Spleen (tissue), 11 donors: ENCODE measurements at regions not wholly inside any gene's neighbourhood (a gene's known extent, or its start where the extent isn't known, plus 50 kb on each side); places are given as distances from the start of the nearest gene placed in this dataset.

Experiments
- DNase-seq: peaks from one replicate; pipeline ENCODE4 v3.0.0-alpha.2; 2020
- H3K27ac ChIP-seq, 8 donors: fragments of 200-600 bp; sonication (generic) in 7 of 8; 1 replicate in 4 of 8; 2 replicates in 4 of 8; pipeline versions ENCODE4 v1.5.0 to v1.8.0; 2016 to 2021; ENCODE audit warnings: inconsistent platforms in 4 of 8, mild to moderate bottlenecking in 4 of 8, moderate library complexity in 1 of 8
- H3K27me3 ChIP-seq, 7 donors: fragments of 200-600 bp; sonication (generic) in 6 of 7; replicated peaks in 1 of 7; 1 replicate in 4 of 7; 2 replicates in 3 of 7; pipeline versions ENCODE4 v1.5.0 to v1.8.0; 2016 to 2021; ENCODE audit warnings: inconsistent platforms in 3 of 7, mild to moderate bottlenecking in 1 of 7
- H3K36me3 ChIP-seq, 6 donors: fragments of 200-600 bp; sonication (generic) in 5 of 6; 1 replicate in 4 of 6; 2 replicates in 2 of 6; pipeline versions ENCODE4 v1.5.0 to v1.8.0; 2016 to 2021; ENCODE audit warnings: inconsistent platforms in 2 of 6
- H3K4me1 ChIP-seq, 6 donors: fragments of 200-600 bp; sonication (generic) in 5 of 6; 1 replicate in 3 of 6; 2 replicates in 3 of 6; pipeline versions ENCODE4 v1.5.0 to v1.8.0; 2016 to 2021; ENCODE audit warnings: inconsistent platforms in 3 of 6
- H3K4me3 ChIP-seq, 8 donors: fragments of 200-600 bp; sonication (generic) in 7 of 8; 1 replicate in 4 of 8; 2 replicates in 4 of 8; pipeline versions ENCODE4 v1.5.0 to v1.8.0; 2016 to 2021; ENCODE audit warnings: inconsistent platforms in 4 of 8, mild to moderate bottlenecking in 4 of 8, moderate library complexity in 2 of 8
- H3K9me3 ChIP-seq, 8 donors: fragments of 200-600 bp; sonication (generic) in 7 of 8; 1 replicate in 4 of 8; 2 replicates in 4 of 8; pipeline versions ENCODE4 v1.5.0 to v1.8.0; 2016 to 2021; ENCODE audit warnings: inconsistent platforms in 4 of 8
- POLR2A ChIP-seq, 3 donors: fragments of 450-650 bp; IDR thresholded peaks; one replicate each; pipeline ENCODE4 v1.5.1; 2017; ENCODE audit warnings: antibody characterized with exemption in 3 of 3, mild to moderate bottlenecking in 1 of 3
- POLR2AphosphoS5 ChIP-seq, 3 donors: sonication (generic); formaldehyde crosslinking; IDR thresholded peaks; one replicate each; pipeline ENCODE4 v1.5.1; 2017; ENCODE audit warnings: antibody characterized with exemption in 3 of 3
- WGBS, 5 donors: extraction: QIAGEN DNeasy Blood & Tissue Kit in 3 of 5; methylation state at CpG; one replicate each; pipeline versions ENCODE4 v1.1.5 to v1.1.7; 2013 to 2018; 5-methylcytosine and 5-hydroxymethylcytosine counted together
- intact Hi-C: fragments of 100-400 bp; cut with DNase I; formaldehyde crosslinking; loops from one replicate; pipeline ENCODE4 v1.15.0; 2023; ENCODE audit warnings: low total_unique reads
- TF ChIP-seq, protein P1 (sequence below), 11 experiments: fragments of 200-600 bp in 7 of 11; fragments of 450-650 bp in 4 of 11; sonication (generic) in 4 of 11; IDR thresholded peaks in 8 of 11; conservative IDR thresholded peaks in 3 of 11; 1 replicate in 7 of 11; 2 replicates in 4 of 11; pipeline versions ENCODE4 v1.4.0 to v1.8.0; 2016 to 2021; ENCODE audit warnings: antibody characterized with exemption in 11 of 11, inconsistent platforms in 4 of 11, mild to moderate bottlenecking in 1 of 11
- donor health status: healthy with polysubstance abuse.
- donor health status: DM: no; HTN: no; CAD: no; lungs with moderate emphysema.
- donor health status: DM: no; HTN: no; CAD: no.
- donor health status: Bipolar disorder and iron deficiency.
- donor health status: healthy.
- donor health status: DM: no; HTN: no; CAD: no.
- donor health status: DM: yes; HTN: yes; CAD: no.

DNA sequence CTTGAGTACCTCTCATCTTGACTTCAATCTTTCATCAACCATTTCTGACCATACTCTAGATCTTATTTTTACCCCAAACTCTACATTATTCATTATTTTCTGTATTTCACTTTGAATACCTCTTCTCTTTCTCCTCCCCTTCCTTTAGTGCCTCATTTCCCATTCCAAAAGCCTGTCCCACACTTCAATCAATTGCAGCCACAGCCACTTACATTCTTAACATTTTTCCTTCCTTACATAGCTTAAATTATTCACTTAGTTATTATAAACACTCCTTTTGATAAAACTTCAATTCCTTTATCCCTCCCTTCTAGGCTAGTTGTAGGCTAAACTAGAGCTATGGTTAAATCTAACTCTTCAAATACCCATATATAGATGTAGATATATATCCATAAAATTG is 344.0 kb downstream of the PRR16 start:
- H3K9me3 ChIP-seq: peaks cover 0 to 5% (median 0%) of the 10 kb centered on the region in 8 donors
- no peaks in the 10 kb centered on the region for H3K36me3 ChIP-seq
- no peak for DNase-seq
- no peak overlapping the region for H3K4me3 ChIP-seq
- intact Hi-C loops: no loop called here
- H3K27me3 ChIP-seq: no peaks in the 10 kb centered on the region
- no peak overlapping the region for H3K27ac ChIP-seq
- no peaks in the 10 kb centered on the region for H3K4me1 ChIP-seq
- TF ChIP-seq POLR2AphosphoS5 (IDR thresholded peaks at IDR 0.05) (no peak), POLR2A (IDR thresholded peaks at IDR 0.05) (no peak)
- TF ChIP-seq, protein P1, sequence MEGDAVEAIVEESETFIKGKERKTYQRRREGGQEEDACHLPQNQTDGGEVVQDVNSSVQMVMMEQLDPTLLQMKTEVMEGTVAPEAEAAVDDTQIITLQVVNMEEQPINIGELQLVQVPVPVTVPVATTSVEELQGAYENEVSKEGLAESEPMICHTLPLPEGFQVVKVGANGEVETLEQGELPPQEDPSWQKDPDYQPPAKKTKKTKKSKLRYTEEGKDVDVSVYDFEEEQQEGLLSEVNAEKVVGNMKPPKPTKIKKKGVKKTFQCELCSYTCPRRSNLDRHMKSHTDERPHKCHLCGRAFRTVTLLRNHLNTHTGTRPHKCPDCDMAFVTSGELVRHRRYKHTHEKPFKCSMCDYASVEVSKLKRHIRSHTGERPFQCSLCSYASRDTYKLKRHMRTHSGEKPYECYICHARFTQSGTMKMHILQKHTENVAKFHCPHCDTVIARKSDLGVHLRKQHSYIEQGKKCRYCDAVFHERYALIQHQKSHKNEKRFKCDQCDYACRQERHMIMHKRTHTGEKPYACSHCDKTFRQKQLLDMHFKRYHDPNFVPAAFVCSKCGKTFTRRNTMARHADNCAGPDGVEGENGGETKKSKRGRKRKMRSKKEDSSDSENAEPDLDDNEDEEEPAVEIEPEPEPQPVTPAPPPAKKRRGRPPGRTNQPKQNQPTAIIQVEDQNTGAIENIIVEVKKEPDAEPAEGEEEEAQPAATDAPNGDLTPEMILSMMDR (IDR thresholded peaks at IDR 0.05 in 8 of 11, conservative IDR thresholded peaks at IDR 0.05 in 3 of 11): no peak

DNA sequence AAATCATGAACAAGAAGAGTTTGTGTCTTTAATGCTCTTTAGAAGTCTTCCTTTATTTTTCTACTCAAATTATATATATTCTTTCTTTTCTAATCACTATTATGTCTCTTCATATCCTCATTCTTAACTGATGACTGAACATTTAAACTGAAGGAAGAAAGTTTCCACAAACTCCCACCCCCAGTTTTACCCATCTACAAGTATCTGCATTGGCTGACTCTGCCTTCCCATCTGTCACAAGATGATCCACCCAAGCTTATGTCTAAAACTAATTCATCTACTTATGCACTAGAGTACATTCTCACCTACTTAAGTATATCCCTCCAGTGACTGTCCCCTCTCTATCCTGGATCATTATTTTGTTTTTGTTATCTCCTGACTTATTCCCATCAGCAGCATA is 344.5 kb downstream of the PRR16 start:
- TF ChIP-seq POLR2AphosphoS5 (IDR thresholded peaks at IDR 0.05): no peak
- no peaks in the 10 kb centered on the region for H3K36me3 ChIP-seq
- peaks cover 0 to 5% (median 0%) of the 10 kb centered on the region in 8 donors for H3K9me3 ChIP-seq
- H3K4me1 ChIP-seq: no peaks in the 10 kb centered on the region
- intact Hi-C loops: no loop called here
- no peak for DNase-seq
- H3K4me3 ChIP-seq: no peak overlapping the region
- H3K27ac ChIP-seq: no peak overlapping the region
- no peaks in the 10 kb centered on the region for H3K27me3 ChIP-seq

DNA sequence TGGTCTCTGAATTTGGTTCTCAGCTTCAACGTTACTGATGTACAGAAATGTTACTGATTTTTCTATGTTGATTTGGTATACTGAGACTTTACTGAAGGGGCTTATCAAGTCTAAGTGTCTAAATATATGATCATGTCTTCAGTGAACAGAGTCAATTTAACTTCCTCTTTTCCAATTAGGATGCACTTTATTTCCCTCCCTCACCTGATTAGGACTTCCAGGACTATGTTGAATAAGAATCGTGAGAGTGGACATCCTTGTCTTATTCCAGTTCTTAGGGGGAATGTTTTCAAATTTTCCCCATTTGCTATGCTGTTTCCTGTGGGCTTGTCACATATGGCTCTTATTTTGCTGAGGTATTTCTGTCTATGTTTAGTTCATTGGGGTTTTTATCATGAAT is 349.5 kb downstream of the PRR16 start:
- intact Hi-C loops: no loop called here
- Histone ChIP-seq H3K36me3 (no peaks in the 10 kb centered on the region), H3K27me3 (no peaks in the 10 kb centered on the region), H3K9me3 (peaks cover 0 to 36% (median 0%) of the 10 kb centered on the region in 8 donors), H3K4me3 (no peak overlapping the region), H3K4me1 (no peaks in the 10 kb centered on the region), H3K27ac (no peak overlapping the region)
- TF ChIP-seq POLR2A (IDR thresholded peaks at IDR 0.05) (no peak), POLR2AphosphoS5 (IDR thresholded peaks at IDR 0.05) (no peak)
- TF ChIP-seq, protein P1 (IDR thresholded peaks at IDR 0.05 in 8 of 11, conservative IDR thresholded peaks at IDR 0.05 in 3 of 11): no peak
- DNase-seq: no peak
- 73 to 90% (median 85%) methylated on average over 2 of the region's 2 CpGs for WGBS, 5 donors

DNA sequence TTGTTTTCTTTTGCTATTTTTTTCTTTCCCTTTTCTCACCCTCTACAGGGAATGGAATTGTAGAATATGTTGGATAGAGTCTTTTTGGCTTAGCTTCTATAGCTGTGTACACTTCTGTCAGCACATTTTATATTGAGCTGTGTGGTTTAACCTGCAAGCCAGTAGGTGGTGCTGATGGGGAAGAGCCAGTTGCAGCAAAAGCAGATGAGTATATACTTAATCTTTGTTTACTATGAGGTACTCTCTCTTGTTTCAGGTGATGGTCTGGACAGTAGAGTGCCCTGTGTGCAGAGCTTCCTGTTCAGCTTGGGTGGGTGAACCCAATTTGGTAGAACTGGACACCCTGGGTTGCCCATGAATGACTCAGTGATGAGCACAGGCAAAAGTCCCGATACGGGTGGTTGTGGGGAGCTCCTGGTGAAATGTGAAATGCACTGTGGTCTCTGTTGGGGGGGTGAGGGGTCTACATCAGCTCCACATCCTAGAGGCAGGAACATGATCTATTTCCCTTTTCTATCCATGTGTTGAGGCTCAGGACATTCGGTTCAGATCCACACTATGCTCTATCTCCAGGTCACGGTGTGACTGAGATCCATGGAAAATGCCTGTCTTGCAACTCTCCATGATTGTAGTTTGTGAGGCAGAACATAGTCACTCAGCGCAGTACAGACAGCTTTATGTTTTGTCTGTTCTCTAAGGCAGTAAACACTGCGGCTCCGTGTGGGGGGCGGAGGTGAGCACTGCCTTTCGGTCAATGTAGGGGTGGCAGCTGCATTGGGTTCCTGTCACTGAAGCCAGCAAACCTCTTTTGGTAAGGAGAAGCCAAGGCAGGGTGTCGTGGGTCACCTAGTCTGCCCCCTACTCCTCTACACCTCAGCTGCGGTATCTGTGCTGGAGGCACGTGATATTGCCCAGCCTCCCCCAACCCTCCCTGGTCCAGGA is 353.2 kb downstream of the PRR16 start:
- TF ChIP-seq, protein P1 (IDR thresholded peaks at IDR 0.05 in 8 of 11, conservative IDR thresholded peaks at IDR 0.05 in 3 of 11): no peak
- no peak for TF ChIP-seq POLR2A (IDR thresholded peaks at IDR 0.05)
- TF ChIP-seq POLR2AphosphoS5 (IDR thresholded peaks at IDR 0.05): no peak
- Histone ChIP-seq H3K27ac (no peak overlapping the region), H3K36me3 (no peaks in the 10 kb centered on the region), H3K9me3 (peaks cover 0 to 43% (median 2%) of the 10 kb centered on the region in 8 donors), H3K4me3 (no peak overlapping the region), H3K4me1 (no peaks in the 10 kb centered on the region), H3K27me3 (no peaks in the 10 kb centered on the region)
- no peak for DNase-seq
- intact Hi-C loops: no loop called here
- WGBS, 5 donors: 84 to 95% (median 92%) methylated on average over 8 to 12 of the region's 12 CpGs
